ENCODE measurements at regions not wholly inside any gene's neighbourhood (a gene's known extent, or its start where the extent isn't known, plus 50 kb on each side); places are given as distances from the start of the nearest gene placed in this dataset.

GRCh38 chr11:70695086-70695960 is 297.0 kb downstream of the CTTN start:
- TF ChIP-seq ZNF451 (CRISPR knock-in tag; IDR thresholded peaks at IDR 0.05): no peak
- TF ChIP-seq ZFX (CRISPR knock-in tag; IDR thresholded peaks at IDR 0.05; ENCODE audit: low read depth): no peak
- no peak for TF ChIP-seq PRPF4 (IDR thresholded peaks at IDR 0.05; ENCODE audit: low read depth, low read length, poor library complexity, severe bottlenecking)
- TF ChIP-seq, protein P1, sequence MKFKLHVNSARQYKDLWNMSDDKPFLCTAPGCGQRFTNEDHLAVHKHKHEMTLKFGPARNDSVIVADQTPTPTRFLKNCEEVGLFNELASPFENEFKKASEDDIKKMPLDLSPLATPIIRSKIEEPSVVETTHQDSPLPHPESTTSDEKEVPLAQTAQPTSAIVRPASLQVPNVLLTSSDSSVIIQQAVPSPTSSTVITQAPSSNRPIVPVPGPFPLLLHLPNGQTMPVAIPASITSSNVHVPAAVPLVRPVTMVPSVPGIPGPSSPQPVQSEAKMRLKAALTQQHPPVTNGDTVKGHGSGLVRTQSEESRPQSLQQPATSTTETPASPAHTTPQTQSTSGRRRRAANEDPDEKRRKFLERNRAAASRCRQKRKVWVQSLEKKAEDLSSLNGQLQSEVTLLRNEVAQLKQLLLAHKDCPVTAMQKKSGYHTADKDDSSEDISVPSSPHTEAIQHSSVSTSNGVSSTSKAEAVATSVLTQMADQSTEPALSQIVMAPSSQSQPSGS (CRISPR knock-in tag; IDR thresholded peaks at IDR 0.05): no peak
- no peak for TF ChIP-seq JUN (CRISPR knock-in tag; IDR thresholded peaks at IDR 0.05)
- TF ChIP-seq ZNF414 (CRISPR knock-in tag; IDR thresholded peaks at IDR 0.05): no peak
- no peak for TF ChIP-seq RNF219 (CRISPR knock-in tag; IDR thresholded peaks at IDR 0.05)
- no peak for TF ChIP-seq CEBPB (IDR thresholded peaks at IDR 0.05; ENCODE audit: borderline replicate concordance, low read depth, low read length)
- no peak for TF ChIP-seq GRHL1 (CRISPR knock-in tag; conservative IDR thresholded peaks at IDR 0.05)
- no peak for TF ChIP-seq ARHGAP35 (CRISPR knock-in tag; IDR thresholded peaks at IDR 0.05; ENCODE audit: borderline replicate concordance)
- Histone ChIP-seq H3K79me2 (ENCODE audit: insufficient read depth, low read length) (peaks cover 2% of the 10 kb centered on the region), H4K20me1 (ENCODE audit: insufficient read depth, low read length) (0 out of 2 replicates have a peak, but pooled peaks cover 6% of the 10 kb centered on the region), H3K9me3 (ENCODE audit: low read length) (no peaks in the 10 kb centered on the region), H3K9ac (ENCODE audit: insufficient read depth, low read depth, low read length) (no peak overlapping the region), H3K4me3 (replicated peaks in 1 of 3; ENCODE audit: insufficient read depth in 1 of 3, low read depth in 2 of 3, low read length in 3 of 3) (no peak overlapping the region), H2AFZ (ENCODE audit: low read length) (no peak overlapping the region), H3K36me3 (replicated peaks in 1 of 2; ENCODE audit: control insufficient read depth in 1 of 2, insufficient read depth in 2 of 2, low read length in 2 of 2) (peaks cover 16 to 46% of the 10 kb centered on the region in 2 experiments), H3K27me3 (ENCODE audit: control insufficient read depth in 1 of 2, insufficient read depth in 2 of 2, low read length in 2 of 2) (no peaks in the 10 kb centered on the region), H3K27ac (ENCODE audit: extremely low read length, insufficient read depth, low read length) (no peak overlapping the region), H3K4me1 (ENCODE audit: insufficient read depth, low read length) (peaks cover 18% of the 10 kb centered on the region), H3K4me2 (ENCODE audit: low read depth, low read length) (no peak overlapping the region)
- intact Hi-C loops (cut with micrococcal nuclease; ENCODE audit: unreplicated experiment) (no loop called here), in situ Hi-C loops (cut with HindIII; ENCODE audit: extremely low pct_ligation_motif_present, low pct_unique_long_range_greater_than_20kb) (no loop called here)
- 93% methylated on average over 13 of the region's 13 CpGs for WGBS (ENCODE audit: low lambda C conversion rate)
- DNase-seq (ENCODE audit: low spot score): no peak
- no peak for ATAC-seq
- no peak for FAIRE-seq
- no TSS peak for BruUV-seq (replicated peaks)
- ChIA-PET POLR2A (no interaction called here), CTCF (ENCODE audit: low intra/inter-chr PET ratio, low total read pairs) (no interaction called here)
